Trophoblast cell (in vitro differentiated cells and primary cell): ENCODE measurements at regions not wholly inside any gene's neighbourhood (a gene's known extent, or its start where the extent isn't known, plus 50 kb on each side); places are given as distances from the start of the nearest gene placed in this dataset.

Source experiments
- DNase-seq, 2 donors: peaks; one replicate each; pipeline ENCODE4 v3.0.0-alpha.2; 2016
- H2AFZ ChIP-seq: 2 replicates; pipeline ENCODE4 v1.6.1; 2013; ENCODE audit warnings: low read length, moderate library complexity, mild to moderate bottlenecking; ENCODE audit not compliant: insufficient read depth, poor library complexity
- H2AK5ac ChIP-seq: 2 replicates; pipeline ENCODE4 v1.6.1; 2013; ENCODE audit warnings: mild to moderate bottlenecking, low read length
- H2BK120ac ChIP-seq: 2 replicates; pipeline ENCODE4 v1.6.1; 2013; ENCODE audit warnings: low read length, mild to moderate bottlenecking, moderate library complexity; ENCODE audit not compliant: insufficient read depth, poor library complexity
- H2BK12ac ChIP-seq: 2 replicates; pipeline ENCODE4 v1.6.1; 2013; ENCODE audit warnings: mild to moderate bottlenecking, low read length, moderate library complexity
- H2BK5ac ChIP-seq: 2 replicates; pipeline ENCODE4 v1.6.1; 2013; ENCODE audit warnings: low read length, low read depth, moderate library complexity, mild to moderate bottlenecking; ENCODE audit not compliant: poor library complexity
- H3K14ac ChIP-seq: 2 replicates; pipeline ENCODE4 v1.6.1; 2013; ENCODE audit warnings: mild to moderate bottlenecking, low read length
- H3K18ac ChIP-seq: 2 replicates; pipeline ENCODE4 v1.6.1; 2013; ENCODE audit warnings: mild to moderate bottlenecking, low read length
- H3K23ac ChIP-seq: 2 replicates; pipeline ENCODE4 v1.6.1; 2013; ENCODE audit warnings: low read length
- H3K27ac ChIP-seq: 2 replicates; pipeline ENCODE4 v1.5.1; 2013; ENCODE audit warnings: low read depth, mild to moderate bottlenecking, inconsistent platforms, low read length, moderate library complexity
- H3K27me3 ChIP-seq: 2 replicates; pipeline ENCODE4 v1.6.1; 2013; ENCODE audit warnings: inconsistent platforms, mild to moderate bottlenecking, low read length, moderate library complexity; ENCODE audit not compliant: insufficient read depth
- H3K36me3 ChIP-seq, 2 experiments: 1 replicate in 1 of 2; 2 replicates in 1 of 2; pipeline ENCODE4 v1.6.1; 2013; ENCODE audit warnings: low read length in 2 of 2, mild to moderate bottlenecking in 2 of 2, moderate library complexity in 1 of 2; ENCODE audit not compliant: insufficient read depth in 2 of 2, control insufficient read depth in 1 of 2
- H3K4ac ChIP-seq: 2 replicates; pipeline ENCODE4 v1.6.1; 2013; ENCODE audit warnings: low read depth, mild to moderate bottlenecking, low read length, moderate library complexity
- H3K4me1 ChIP-seq, 2 experiments: 1 replicate in 1 of 2; 2 replicates in 1 of 2; pipeline ENCODE4 v1.6.1; 2013; ENCODE audit warnings: low read length in 2 of 2, mild to moderate bottlenecking in 2 of 2, moderate library complexity in 1 of 2; ENCODE audit not compliant: insufficient read depth in 2 of 2, control insufficient read depth in 1 of 2
- H3K4me2 ChIP-seq: 2 replicates; pipeline ENCODE4 v1.6.1; 2013; ENCODE audit warnings: inconsistent platforms, mild to moderate bottlenecking, low read length, moderate library complexity
- H3K4me3 ChIP-seq: 2 replicates; pipeline ENCODE4 v1.5.1; 2013; ENCODE audit warnings: mild to moderate bottlenecking, low read depth, low read length, inconsistent platforms
- H3K79me1 ChIP-seq: one replicate; pipeline ENCODE4 v1.6.1; 2013; ENCODE audit warnings: low read length
- H3K79me2 ChIP-seq: 2 replicates; pipeline ENCODE4 v1.6.1; 2013; ENCODE audit warnings: low read length, mild to moderate bottlenecking; ENCODE audit not compliant: control insufficient read depth, insufficient read depth, poor library complexity
- H3K9ac ChIP-seq: 2 replicates; pipeline ENCODE4 v1.6.1; 2013; ENCODE audit warnings: mild to moderate bottlenecking, low read length
- H3K9me3 ChIP-seq: 2 replicates; pipeline ENCODE4 v1.6.1; 2013; ENCODE audit warnings: low read depth, mild to moderate bottlenecking, control low read depth, inconsistent platforms, low read length; ENCODE audit not compliant: insufficient read depth
- H4K12ac ChIP-seq: 2 replicates; pipeline ENCODE4 v1.6.1; 2013; ENCODE audit warnings: low read depth, mild to moderate bottlenecking, low read length, moderate library complexity
- H4K8ac ChIP-seq: 2 replicates; pipeline ENCODE4 v1.6.1; 2013; ENCODE audit warnings: low read depth, mild to moderate bottlenecking, low read length, moderate library complexity
- H4K91ac ChIP-seq: one replicate; pipeline ENCODE4 v1.6.1; 2013; ENCODE audit warnings: low read depth, mild to moderate bottlenecking, low read length, moderate library complexity
- WGBS: extraction: QIAGEN DNeasy Blood & Tissue Kit; methylation state at CpG from one replicate; pipeline ENCODE4 v1.1.7; 2013; ENCODE audit warnings: missing lambda C conversion rate; ENCODE audit not compliant: insufficient read length, insufficient coverage; ENCODE audit errors: extremely low coverage; 5-methylcytosine and 5-hydroxymethylcytosine counted together

DNA sequence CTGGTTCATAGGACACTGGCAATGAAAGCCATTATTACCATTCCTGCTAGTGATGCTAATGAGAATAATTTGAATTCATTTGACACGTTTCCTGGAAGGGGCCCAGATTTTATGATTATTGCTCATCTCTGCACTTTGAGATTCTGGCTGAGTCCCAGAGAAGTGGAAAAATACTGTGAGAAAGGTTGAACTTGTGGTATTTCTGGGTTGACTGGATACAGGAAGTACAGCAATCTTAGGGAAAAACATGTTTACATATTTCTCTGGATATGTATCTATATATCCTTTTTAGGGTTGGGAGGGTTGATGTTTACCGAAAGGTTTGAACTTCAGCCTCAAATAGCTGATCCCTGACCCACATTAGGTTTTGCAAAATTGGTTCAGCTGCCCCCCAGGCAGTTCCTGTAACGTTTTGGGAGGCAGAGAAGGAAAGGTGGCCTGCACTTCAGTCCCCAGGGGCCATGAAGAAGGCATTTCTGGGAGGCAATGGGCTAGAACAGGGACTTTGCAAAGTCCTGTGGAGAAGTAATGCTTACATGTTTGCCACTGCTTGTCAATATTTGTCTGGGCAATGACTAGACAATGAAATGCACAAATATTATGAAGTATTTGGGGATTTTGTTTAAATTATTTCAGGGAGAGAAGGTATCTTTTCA, 253.7 kb upstream of the PITRM1 start:
- no peak overlapping the region for H3K14ac ChIP-seq
- peak overlapping the region; percentile 45 for H4K91ac ChIP-seq
- peaks cover 0 to 5% of the 10 kb centered on the region in 2 experiments for H3K4me1 ChIP-seq
- no peaks in the 10 kb centered on the region for H3K9me3 ChIP-seq
- H3K36me3 ChIP-seq, result no peaks in the 10 kb centered on the region
- H3K79me2 ChIP-seq, result no peaks in the 10 kb centered on the region
- H2AFZ ChIP-seq, result peak overlapping the region; percentile 20
- H2BK12ac ChIP-seq, result no peak overlapping the region
- no CpG with 5 or more reads among the region's 3 CpGs for WGBS
- no peak overlapping the region for H2AK5ac ChIP-seq
- no peak overlapping the region for H3K9ac ChIP-seq
- no peak overlapping the region for H3K4me3 ChIP-seq
- H2BK5ac ChIP-seq, result no peak overlapping the region
- no peaks in the 10 kb centered on the region for H3K27me3 ChIP-seq
- H4K8ac ChIP-seq, result no peak overlapping the region
- no peaks in the 10 kb centered on the region for H3K79me1 ChIP-seq
- H3K4me2 ChIP-seq, result no peak overlapping the region
- no peak overlapping the region for H3K23ac ChIP-seq
- H2BK120ac ChIP-seq, result peak overlapping the region; percentile 10
- peak; percentile 77 to 98 for DNase-seq
- H3K18ac ChIP-seq, result no peak overlapping the region
- H4K12ac ChIP-seq, result no peak overlapping the region
- H3K4ac ChIP-seq, result no peak overlapping the region
- H3K27ac ChIP-seq, result no peak overlapping the region

GRCh38 chr10:3425716-3426115, 253.1 kb upstream of the PITRM1 start:
- no peak overlapping the region for H3K18ac ChIP-seq

GRCh38 chr10:3425261-3425660, 252.7 kb upstream of the PITRM1 start:
- Histone ChIP-seq H3K23ac (no peak overlapping the region), H3K9me3 (no peaks in the 10 kb centered on the region)
- WGBS, result no CpG with 5 or more reads among the region's 5 CpGs

More at GRCh38 chr10:3425716-3426115, 253.1 kb upstream of the PITRM1 start:
- no peak overlapping the region for H3K4ac ChIP-seq
- H3K4me1 ChIP-seq, result peaks cover 0 to 5% of the 10 kb centered on the region in 2 experiments
- no peak overlapping the region for H4K8ac ChIP-seq
- H3K4me3 ChIP-seq, result no peak overlapping the region
- H3K79me2 ChIP-seq, result no peaks in the 10 kb centered on the region
- H2BK5ac ChIP-seq, result no peak overlapping the region
- no peak overlapping the region for H2AFZ ChIP-seq
- peak overlapping the region; percentile 52 for H2BK120ac ChIP-seq
- H3K23ac ChIP-seq, result no peak overlapping the region
- peak overlapping the region; percentile 60 for H2AK5ac ChIP-seq
- H2BK12ac ChIP-seq, result no peak overlapping the region
- WGBS, result no CpG with 5 or more reads among the region's 6 CpGs
- no peak overlapping the region for H3K9ac ChIP-seq
- H3K9me3 ChIP-seq, result no peaks in the 10 kb centered on the region
- no peaks in the 10 kb centered on the region for H3K79me1 ChIP-seq
- H3K27ac ChIP-seq, result no peak overlapping the region
- no peak overlapping the region for H3K14ac ChIP-seq
- no peak for DNase-seq
- H3K27me3 ChIP-seq, result no peaks in the 10 kb centered on the region
- no peaks in the 10 kb centered on the region for H3K36me3 ChIP-seq
- no peak overlapping the region for H4K12ac ChIP-seq
- no peak overlapping the region for H4K91ac ChIP-seq
- H3K4me2 ChIP-seq, result no peak overlapping the region

GRCh38 chr10:3424111-3424851, 251.7 kb upstream of the PITRM1 start:
- Histone ChIP-seq H2BK120ac (no peak overlapping the region), H3K4me3 (no peak overlapping the region)
- WGBS, result no CpG with 5 or more reads among the region's 26 CpGs

More at GRCh38 chr10:3425261-3425660, 252.7 kb upstream of the PITRM1 start:
- Histone ChIP-seq H2AK5ac (no peak overlapping the region), H2BK5ac (no peak overlapping the region), H3K27ac (no peak overlapping the region), H3K4me1 (peaks cover 0 to 5% of the 10 kb centered on the region in 2 experiments), H3K9ac (no peak overlapping the region), H3K4ac (no peak overlapping the region), H3K79me1 (no peaks in the 10 kb centered on the region), H3K4me3 (no peak overlapping the region), H2BK120ac (no peak overlapping the region), H3K4me2 (no peak overlapping the region), H2AFZ (no peak overlapping the region), H4K12ac (no peak overlapping the region), H3K27me3 (no peaks in the 10 kb centered on the region), H2BK12ac (no peak overlapping the region), H3K79me2 (no peaks in the 10 kb centered on the region), H4K91ac (no peak overlapping the region), H3K36me3 (no peaks in the 10 kb centered on the region), H4K8ac (no peak overlapping the region), H3K14ac (no peak overlapping the region), H3K18ac (no peak overlapping the region)
- DNase-seq, result peak in 1 of 2 donors; percentile 58

More at GRCh38 chr10:3424111-3424851, 251.7 kb upstream of the PITRM1 start:
- Histone ChIP-seq H3K4me1 (peaks cover 0 to 5% of the 10 kb centered on the region in 2 experiments), H3K79me1 (no peaks in the 10 kb centered on the region), H2BK5ac (no peak overlapping the region), H3K9me3 (no peaks in the 10 kb centered on the region), H2AFZ (no peak overlapping the region), H3K27me3 (no peaks in the 10 kb centered on the region), H3K36me3 (no peaks in the 10 kb centered on the region), H3K14ac (no peak overlapping the region), H2BK12ac (no peak overlapping the region), H3K27ac (no peak overlapping the region), H3K18ac (no peak overlapping the region), H3K79me2 (no peaks in the 10 kb centered on the region), H4K91ac (peak overlapping the region; percentile 1), H3K4me2 (no peak overlapping the region), H4K8ac (no peak overlapping the region), H2AK5ac (no peak overlapping the region), H3K23ac (no peak overlapping the region), H3K9ac (no peak overlapping the region), H3K4ac (no peak overlapping the region), H4K12ac (no peak overlapping the region)
- DNase-seq, result peak; percentile 42 to 59
